Trophoblast cell (in vitro differentiated cells and primary cell): ENCODE measurements at regions not wholly inside any gene's neighbourhood (a gene's known extent, or its start where the extent isn't known, plus 50 kb on each side); places are given as distances from the start of the nearest gene placed in this dataset.

Experiments
- DNase-seq, 2 donors: peaks; one replicate each; pipeline ENCODE4 v3.0.0-alpha.2; 2016
- H2AFZ ChIP-seq: 2 replicates; pipeline ENCODE4 v1.6.1; 2013; ENCODE audit warnings: low read length, moderate library complexity, mild to moderate bottlenecking; ENCODE audit not compliant: insufficient read depth, poor library complexity
- H2AK5ac ChIP-seq: 2 replicates; pipeline ENCODE4 v1.6.1; 2013; ENCODE audit warnings: mild to moderate bottlenecking, low read length
- H2BK120ac ChIP-seq: 2 replicates; pipeline ENCODE4 v1.6.1; 2013; ENCODE audit warnings: low read length, mild to moderate bottlenecking, moderate library complexity; ENCODE audit not compliant: insufficient read depth, poor library complexity
- H2BK12ac ChIP-seq: 2 replicates; pipeline ENCODE4 v1.6.1; 2013; ENCODE audit warnings: mild to moderate bottlenecking, low read length, moderate library complexity
- H2BK5ac ChIP-seq: 2 replicates; pipeline ENCODE4 v1.6.1; 2013; ENCODE audit warnings: low read length, low read depth, moderate library complexity, mild to moderate bottlenecking; ENCODE audit not compliant: poor library complexity
- H3K14ac ChIP-seq: 2 replicates; pipeline ENCODE4 v1.6.1; 2013; ENCODE audit warnings: mild to moderate bottlenecking, low read length
- H3K18ac ChIP-seq: 2 replicates; pipeline ENCODE4 v1.6.1; 2013; ENCODE audit warnings: mild to moderate bottlenecking, low read length
- H3K23ac ChIP-seq: 2 replicates; pipeline ENCODE4 v1.6.1; 2013; ENCODE audit warnings: low read length
- H3K27ac ChIP-seq: 2 replicates; pipeline ENCODE4 v1.5.1; 2013; ENCODE audit warnings: low read depth, mild to moderate bottlenecking, inconsistent platforms, low read length, moderate library complexity
- H3K27me3 ChIP-seq: 2 replicates; pipeline ENCODE4 v1.6.1; 2013; ENCODE audit warnings: inconsistent platforms, mild to moderate bottlenecking, low read length, moderate library complexity; ENCODE audit not compliant: insufficient read depth
- H3K36me3 ChIP-seq, 2 experiments: 1 replicate in 1 of 2; 2 replicates in 1 of 2; pipeline ENCODE4 v1.6.1; 2013; ENCODE audit warnings: low read length in 2 of 2, mild to moderate bottlenecking in 2 of 2, moderate library complexity in 1 of 2; ENCODE audit not compliant: insufficient read depth in 2 of 2, control insufficient read depth in 1 of 2
- H3K4ac ChIP-seq: 2 replicates; pipeline ENCODE4 v1.6.1; 2013; ENCODE audit warnings: low read depth, mild to moderate bottlenecking, low read length, moderate library complexity
- H3K4me1 ChIP-seq, 2 experiments: 1 replicate in 1 of 2; 2 replicates in 1 of 2; pipeline ENCODE4 v1.6.1; 2013; ENCODE audit warnings: low read length in 2 of 2, mild to moderate bottlenecking in 2 of 2, moderate library complexity in 1 of 2; ENCODE audit not compliant: insufficient read depth in 2 of 2, control insufficient read depth in 1 of 2
- H3K4me2 ChIP-seq: 2 replicates; pipeline ENCODE4 v1.6.1; 2013; ENCODE audit warnings: inconsistent platforms, mild to moderate bottlenecking, low read length, moderate library complexity
- H3K4me3 ChIP-seq: 2 replicates; pipeline ENCODE4 v1.5.1; 2013; ENCODE audit warnings: mild to moderate bottlenecking, low read depth, low read length, inconsistent platforms
- H3K79me1 ChIP-seq: one replicate; pipeline ENCODE4 v1.6.1; 2013; ENCODE audit warnings: low read length
- H3K79me2 ChIP-seq: 2 replicates; pipeline ENCODE4 v1.6.1; 2013; ENCODE audit warnings: low read length, mild to moderate bottlenecking; ENCODE audit not compliant: control insufficient read depth, insufficient read depth, poor library complexity
- H3K9ac ChIP-seq: 2 replicates; pipeline ENCODE4 v1.6.1; 2013; ENCODE audit warnings: mild to moderate bottlenecking, low read length
- H3K9me3 ChIP-seq: 2 replicates; pipeline ENCODE4 v1.6.1; 2013; ENCODE audit warnings: low read depth, mild to moderate bottlenecking, control low read depth, inconsistent platforms, low read length; ENCODE audit not compliant: insufficient read depth
- H4K12ac ChIP-seq: 2 replicates; pipeline ENCODE4 v1.6.1; 2013; ENCODE audit warnings: low read depth, mild to moderate bottlenecking, low read length, moderate library complexity
- H4K8ac ChIP-seq: 2 replicates; pipeline ENCODE4 v1.6.1; 2013; ENCODE audit warnings: low read depth, mild to moderate bottlenecking, low read length, moderate library complexity
- H4K91ac ChIP-seq: one replicate; pipeline ENCODE4 v1.6.1; 2013; ENCODE audit warnings: low read depth, mild to moderate bottlenecking, low read length, moderate library complexity
- WGBS: extraction: QIAGEN DNeasy Blood & Tissue Kit; methylation state at CpG from one replicate; pipeline ENCODE4 v1.1.7; 2013; ENCODE audit warnings: missing lambda C conversion rate; ENCODE audit not compliant: insufficient read length, insufficient coverage; ENCODE audit errors: extremely low coverage; 5-methylcytosine and 5-hydroxymethylcytosine counted together

DNA sequence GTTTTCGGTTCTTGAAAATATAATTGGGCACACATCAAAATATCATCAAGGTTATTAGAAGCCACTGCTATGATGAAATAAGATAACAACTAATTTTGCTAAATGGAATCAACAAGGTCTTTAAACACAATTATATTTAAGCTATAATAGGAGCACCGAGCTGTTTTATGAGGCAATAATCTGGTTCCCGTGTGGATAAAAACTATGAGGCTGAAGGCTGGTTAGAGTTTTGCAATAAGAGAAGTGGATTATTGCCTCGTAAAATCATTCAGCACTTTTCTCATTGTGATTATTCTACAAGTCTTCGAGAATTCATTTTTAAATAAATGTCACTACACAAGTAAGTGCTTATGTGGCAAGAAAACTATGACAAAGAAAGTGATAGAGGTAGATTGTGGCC is 975.7 kb upstream of the ADGRL2 start:
- Histone ChIP-seq H3K27ac (no peak overlapping the region), H4K12ac (no peak overlapping the region), H2AFZ (no peak overlapping the region), H3K36me3 (no peaks in the 10 kb centered on the region), H3K18ac (no peak overlapping the region), H3K9me3 (no peaks in the 10 kb centered on the region), H2BK5ac (no peak overlapping the region), H4K91ac (no peak overlapping the region), H3K79me2 (no peaks in the 10 kb centered on the region), H4K8ac (no peak overlapping the region), H3K14ac (no peak overlapping the region), H3K4me3 (no peak overlapping the region), H3K23ac (no peak overlapping the region), H3K79me1 (no peaks in the 10 kb centered on the region), H3K4ac (no peak overlapping the region), H2BK12ac (no peak overlapping the region), H3K4me1 (no peaks in the 10 kb centered on the region), H2AK5ac (no peak overlapping the region), H3K27me3 (no peaks in the 10 kb centered on the region), H3K9ac (no peak overlapping the region), H3K4me2 (no peak overlapping the region), H2BK120ac (no peak overlapping the region)
- no peak for DNase-seq
- no CpG with 5 or more reads among the region's 5 CpGs for WGBS

DNA sequence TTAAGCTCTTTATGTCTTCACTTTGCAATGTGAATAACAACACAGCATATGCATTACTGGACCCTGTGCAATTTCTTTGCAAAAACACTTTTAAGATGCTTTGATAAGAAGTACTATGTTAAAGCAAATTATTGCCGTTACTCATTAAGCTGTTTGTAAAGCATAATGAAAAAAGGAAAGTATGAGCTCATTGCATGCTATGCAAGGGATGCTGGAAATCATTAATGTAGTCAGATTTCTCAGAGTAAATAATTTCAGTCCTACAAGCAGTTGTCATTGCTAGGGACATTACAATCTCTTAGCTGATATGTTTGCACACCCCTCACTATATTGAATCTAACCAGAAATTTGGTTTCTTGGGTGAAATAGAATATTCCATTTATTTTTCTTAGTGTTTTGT is 982.5 kb upstream of the ADGRL2 start:
- H4K91ac ChIP-seq, result no peak overlapping the region
- H2AK5ac ChIP-seq, result no peak overlapping the region
- no peaks in the 10 kb centered on the region for H3K4me1 ChIP-seq
- H3K14ac ChIP-seq, result no peak overlapping the region
- H4K12ac ChIP-seq, result no peak overlapping the region
- no peak overlapping the region for H2BK12ac ChIP-seq
- H4K8ac ChIP-seq, result no peak overlapping the region
- no peak overlapping the region for H3K4me2 ChIP-seq
- no peaks in the 10 kb centered on the region for H3K9me3 ChIP-seq
- H3K18ac ChIP-seq, result no peak overlapping the region
- H3K4ac ChIP-seq, result no peak overlapping the region
- DNase-seq, result no peak
- no CpG with 5 or more reads among the region's 1 CpG for WGBS
- H3K27me3 ChIP-seq, result no peaks in the 10 kb centered on the region
- no peaks in the 10 kb centered on the region for H3K36me3 ChIP-seq
- no peak overlapping the region for H3K9ac ChIP-seq
- no peak overlapping the region for H2BK120ac ChIP-seq
- H3K27ac ChIP-seq, result no peak overlapping the region
- no peaks in the 10 kb centered on the region for H3K79me1 ChIP-seq
- no peaks in the 10 kb centered on the region for H3K79me2 ChIP-seq
- no peak overlapping the region for H3K23ac ChIP-seq
- no peak overlapping the region for H2BK5ac ChIP-seq
- H3K4me3 ChIP-seq, result no peak overlapping the region
- H2AFZ ChIP-seq, result no peak overlapping the region

DNA sequence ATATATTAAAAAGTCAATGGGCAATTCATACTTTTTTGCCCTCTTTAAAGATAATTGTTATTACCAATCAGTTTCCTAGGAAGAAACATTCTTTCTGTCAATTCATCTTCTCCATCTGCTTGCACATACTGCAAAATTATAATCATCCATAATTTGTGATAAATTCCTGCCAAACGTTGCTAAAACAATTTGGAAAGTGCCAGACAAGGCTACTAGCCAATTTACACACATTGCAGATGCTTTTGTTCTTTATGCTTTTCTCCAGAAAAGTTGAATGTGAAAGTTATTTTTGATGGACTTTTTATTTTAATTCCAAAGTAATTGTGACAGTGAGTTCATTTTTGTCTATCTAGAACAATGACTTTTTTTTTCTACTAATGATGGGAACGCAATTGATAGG is 992.8 kb upstream of the ADGRL2 start:
- H3K14ac ChIP-seq, result no peak overlapping the region
- no peaks in the 10 kb centered on the region for H3K27me3 ChIP-seq
- H4K8ac ChIP-seq, result no peak overlapping the region
- H2BK120ac ChIP-seq, result no peak overlapping the region
- H3K18ac ChIP-seq, result no peak overlapping the region
- H2BK5ac ChIP-seq, result no peak overlapping the region
- H2BK12ac ChIP-seq, result no peak overlapping the region
- H2AFZ ChIP-seq, result no peak overlapping the region
- H4K12ac ChIP-seq, result no peak overlapping the region
- no peak overlapping the region for H3K27ac ChIP-seq
- no peak overlapping the region for H2AK5ac ChIP-seq
- H3K36me3 ChIP-seq, result no peaks in the 10 kb centered on the region
- WGBS, result no CpG with 5 or more reads among the region's 2 CpGs
- no peak overlapping the region for H4K91ac ChIP-seq
- no peak overlapping the region for H3K4me3 ChIP-seq
- no peaks in the 10 kb centered on the region for H3K4me1 ChIP-seq
- no peak overlapping the region for H3K23ac ChIP-seq
- no peak overlapping the region for H3K4ac ChIP-seq
- H3K79me2 ChIP-seq, result no peaks in the 10 kb centered on the region
- H3K79me1 ChIP-seq, result no peaks in the 10 kb centered on the region
- H3K4me2 ChIP-seq, result no peak overlapping the region
- no peak for DNase-seq
- H3K9me3 ChIP-seq, result no peaks in the 10 kb centered on the region
- no peak overlapping the region for H3K9ac ChIP-seq

DNA sequence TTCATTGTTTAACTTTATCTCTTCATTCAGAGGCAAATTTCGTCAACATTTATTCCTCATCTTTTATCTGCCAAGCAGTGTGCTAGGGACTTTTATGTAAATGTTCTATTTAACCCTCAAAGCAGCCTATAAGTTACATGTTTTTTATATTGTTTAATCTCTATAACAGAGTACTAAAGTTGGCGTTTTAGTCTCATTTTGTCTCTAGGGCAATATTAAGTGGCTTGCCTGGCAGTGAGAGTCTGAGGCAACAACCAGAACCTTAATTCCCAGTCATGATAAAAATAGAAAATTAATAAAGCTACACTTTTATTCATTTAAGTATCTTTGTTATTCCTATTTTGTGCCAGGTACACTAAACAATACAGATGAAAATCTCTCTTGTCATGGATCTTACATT is 994.3 kb upstream of the ADGRL2 start:
- no peak overlapping the region for H3K4me3 ChIP-seq
- H3K4me1 ChIP-seq, result no peaks in the 10 kb centered on the region
- H3K4me2 ChIP-seq, result no peak overlapping the region
- H3K18ac ChIP-seq, result no peak overlapping the region
- no peak overlapping the region for H2BK120ac ChIP-seq
- H3K79me1 ChIP-seq, result no peaks in the 10 kb centered on the region
- no peak overlapping the region for H2AK5ac ChIP-seq
- H4K8ac ChIP-seq, result no peak overlapping the region
- H3K23ac ChIP-seq, result no peak overlapping the region
- no peaks in the 10 kb centered on the region for H3K36me3 ChIP-seq
- no peak overlapping the region for H3K27ac ChIP-seq
- no CpG with 5 or more reads among the region's 2 CpGs for WGBS
- no peak overlapping the region for H3K14ac ChIP-seq
- H3K9ac ChIP-seq, result no peak overlapping the region
- H3K27me3 ChIP-seq, result no peaks in the 10 kb centered on the region
- no peak overlapping the region for H4K91ac ChIP-seq
- no peak overlapping the region for H3K4ac ChIP-seq
- no peak overlapping the region for H2AFZ ChIP-seq
- no peak for DNase-seq
- no peak overlapping the region for H2BK5ac ChIP-seq
- H4K12ac ChIP-seq, result no peak overlapping the region
- no peak overlapping the region for H2BK12ac ChIP-seq
- H3K79me2 ChIP-seq, result no peaks in the 10 kb centered on the region
- no peaks in the 10 kb centered on the region for H3K9me3 ChIP-seq

DNA sequence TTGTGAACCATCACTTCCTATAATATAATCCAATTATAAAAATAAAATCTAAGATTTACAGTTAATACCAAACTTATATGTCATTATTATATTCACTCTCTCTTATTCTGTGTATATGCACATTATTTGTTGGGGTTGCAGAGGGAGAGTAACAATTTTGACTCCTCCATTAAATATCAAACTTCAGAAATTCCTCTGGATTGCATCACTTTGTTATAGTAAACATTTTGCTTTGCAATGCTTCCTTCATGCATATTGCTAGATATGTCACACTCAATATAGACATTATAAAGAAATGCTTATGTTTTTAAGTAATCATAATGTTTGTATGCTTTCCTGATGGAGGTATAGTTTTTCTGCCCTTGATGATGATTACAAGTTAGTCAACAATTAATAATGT is 999.0 kb upstream of the ADGRL2 start:
- Histone ChIP-seq H2AFZ (no peak overlapping the region), H2BK5ac (no peak overlapping the region), H3K27ac (no peak overlapping the region), H3K4ac (no peak overlapping the region), H3K4me2 (no peak overlapping the region), H3K9ac (no peak overlapping the region), H3K79me1 (no peaks in the 10 kb centered on the region), H3K4me3 (no peak overlapping the region), H2BK120ac (no peak overlapping the region), H3K36me3 (no peaks in the 10 kb centered on the region), H3K18ac (no peak overlapping the region), H3K79me2 (no peaks in the 10 kb centered on the region), H4K91ac (no peak overlapping the region), H2AK5ac (no peak overlapping the region), H3K23ac (no peak overlapping the region), H4K12ac (no peak overlapping the region), H3K27me3 (no peaks in the 10 kb centered on the region), H3K4me1 (no peaks in the 10 kb centered on the region), H3K14ac (no peak overlapping the region), H3K9me3 (no peaks in the 10 kb centered on the region), H4K8ac (no peak overlapping the region), H2BK12ac (no peak overlapping the region)
- no peak for DNase-seq
